ENCODE measurements at regions not wholly inside any gene's neighbourhood (a gene's known extent, or its start where the extent isn't known, plus 50 kb on each side); places are given as distances from the start of the nearest gene placed in this dataset.
"Not testable (repeated sequence)": the region's sequence is repeated elsewhere in the genome, so short reads cannot be mapped to it uniquely, and the experiment has no call there.

GRCh38 chr22:46040471-46041465 lies 63.8 kb upstream of the WNT7B start:
- DNase-seq: no peak

GRCh38 chr22:46041642-46042041 lies 64.7 kb upstream of the WNT7B start:
- DNase-seq: no peak

- no peak for DNase-seq
Measured at GRCh38 chr22:46042786-46043185, 65.8 kb upstream of the WNT7B start.

GRCh38 chr22:46043339-46043738 lies 66.4 kb upstream of the WNT7B start:
- no peak for DNase-seq

- no peak for DNase-seq
Measured at GRCh38 chr22:46043816-46044620, 67.1 kb upstream of the WNT7B start.

- peak; percentile 21 for DNase-seq
Measured at GRCh38 chr22:46044621-46045458, 67.9 kb upstream of the WNT7B start.

- no peak for DNase-seq
Measured at GRCh38 chr22:46045459-46046298, 68.7 kb upstream of the WNT7B start.

GRCh38 chr22:46046299-46046685 lies 69.3 kb upstream of the WNT7B start:
- no peak for DNase-seq

- DNase-seq: no peak
Measured at GRCh38 chr22:46047226-46047625, 70.3 kb upstream of the WNT7B start.

- DNase-seq: no peak
Measured at GRCh38 chr22:46047841-46048595, 71.1 kb upstream of the WNT7B start.

GRCh38 chr22:46048661-46049060 lies 71.7 kb upstream of the WNT7B start:
- DNase-seq: not testable (repeated sequence)

- DNase-seq: no peak
Measured at GRCh38 chr22:46049726-46050450, 72.9 kb upstream of the WNT7B start.

- no peak for DNase-seq
Measured at GRCh38 chr22:46050451-46050845, 73.5 kb upstream of the WNT7B start.

GRCh38 chr22:46050916-46051614 lies 74.1 kb upstream of the WNT7B start:
- DNase-seq: no peak

GRCh38 chr22:46051646-46052045 lies 74.7 kb upstream of the WNT7B start:
- DNase-seq: no peak

GRCh38 chr22:46052331-46052771 lies 75.4 kb upstream of the WNT7B start:
- no peak for DNase-seq

GRCh38 chr22:46052801-46053562 lies 76.0 kb upstream of the WNT7B start:
- DNase-seq: no peak

- peak; percentile 47 for DNase-seq
Measured at GRCh38 chr22:46053563-46054090, 76.7 kb upstream of the WNT7B start.

All from CD4-positive, alpha-beta T cell treated with Interleukin-4 for 4 hours (primary cell).